GM23248 (cell line): ENCODE measurements at regions not wholly inside any gene's neighbourhood (a gene's known extent, or its start where the extent isn't known, plus 50 kb on each side); places are given as distances from the start of the nearest gene placed in this dataset.

Experiments
- EZH2 ChIP-seq: fragments of 200-600 bp; sonication (generic); IDR thresholded peaks from 2 replicates; pipeline ENCODE4 v1.6.1; 2018; ENCODE audit warnings: antibody characterized with exemption, mild to moderate bottlenecking; ENCODE audit not compliant: insufficient read depth, poor library complexity, severe bottlenecking
- EZH2phosphoT487 ChIP-seq: fragments of 200-600 bp; sonication (generic); IDR thresholded peaks from 2 replicates; pipeline ENCODE4 v1.6.1; 2018; ENCODE audit warnings: antibody characterized with exemption, moderate library complexity, mild to moderate bottlenecking, low read depth; ENCODE audit not compliant: insufficient read depth

- no peak for TF ChIP-seq EZH2
- no peak for TF ChIP-seq EZH2phosphoT487
Observed at GRCh38 chrX:114075073-114075673, 508.7 kb upstream of the HTR2C start.
